ENCODE measurements at regions not wholly inside any gene's neighbourhood (a gene's known extent, or its start where the extent isn't known, plus 50 kb on each side); places are given as distances from the start of the nearest gene placed in this dataset.
"Not testable (repeated sequence)": the region's sequence is repeated elsewhere in the genome, so short reads cannot be mapped to it uniquely, and the experiment has no call there.

GRCh38 chr5:2381861-2382260 is 369.6 kb downstream of the IRX2 start:
- no peak for DNase-seq (ENCODE audit: low read depth in 2 of 2)

GRCh38 chr5:2381070-2381469 is 370.4 kb downstream of the IRX2 start:
- DNase-seq (ENCODE audit: low read depth in 2 of 2), result no peak

- DNase-seq (ENCODE audit: low read depth in 2 of 2), result no peak
Observed at GRCh38 chr5:2378976-2379375, 372.5 kb downstream of the IRX2 start.

GRCh38 chr5:2378108-2378507 is 373.4 kb downstream of the IRX2 start:
- no peak for DNase-seq (ENCODE audit: low read depth in 2 of 2)

GRCh38 chr5:2376486-2376885 is 375.0 kb downstream of the IRX2 start:
- no peak for DNase-seq (ENCODE audit: low read depth in 2 of 2)

GRCh38 chr5:2375757-2376250 is 375.7 kb downstream of the IRX2 start:
- DNase-seq (ENCODE audit: low read depth in 2 of 2), result no peak

GRCh38 chr5:2375291-2375690 is 376.2 kb downstream of the IRX2 start:
- DNase-seq (ENCODE audit: low read depth in 2 of 2), result no peak

- DNase-seq (ENCODE audit: low read depth in 2 of 2), result no peak
Observed at GRCh38 chr5:2374703-2375102, 376.8 kb downstream of the IRX2 start.

- DNase-seq (ENCODE audit: low read depth in 2 of 2), result no peak
Observed at GRCh38 chr5:2373631-2374030, 377.8 kb downstream of the IRX2 start.

- no peak for DNase-seq (ENCODE audit: low read depth in 2 of 2)
Observed at GRCh38 chr5:2371419-2371710, 380.1 kb downstream of the IRX2 start.

GRCh38 chr5:2370626-2371418 is 380.7 kb downstream of the IRX2 start:
- no peak for DNase-seq (ENCODE audit: low read depth in 2 of 2)

GRCh38 chr5:2369178-2369577 is 382.3 kb downstream of the IRX2 start:
- no peak for DNase-seq (ENCODE audit: low read depth in 2 of 2)

GRCh38 chr5:2366816-2367215 is 384.7 kb downstream of the IRX2 start:
- no peak for DNase-seq (ENCODE audit: low read depth in 2 of 2)

GRCh38 chr5:2357309-2357708 is 394.2 kb downstream of the IRX2 start:
- no peak for DNase-seq (ENCODE audit: low read depth in 2 of 2)

GRCh38 chr5:2355859-2356258 is 395.6 kb downstream of the IRX2 start:
- DNase-seq (ENCODE audit: low read depth in 2 of 2), result no peak

GRCh38 chr5:2353871-2354440 is 397.5 kb downstream of the IRX2 start:
- DNase-seq (ENCODE audit: low read depth in 2 of 2), result no peak

GRCh38 chr5:2353211-2353610 is 398.3 kb downstream of the IRX2 start:
- DNase-seq (ENCODE audit: low read depth in 2 of 2), result no peak

GRCh38 chr5:2352101-2352861 is 399.2 kb downstream of the IRX2 start:
- no peak for DNase-seq (ENCODE audit: low read depth in 2 of 2)

- not testable (repeated sequence) for DNase-seq (ENCODE audit: low read depth in 2 of 2)
Observed at GRCh38 chr5:2349768-2350167, 401.7 kb downstream of the IRX2 start.

- no peak for DNase-seq (ENCODE audit: low read depth in 2 of 2)
Observed at GRCh38 chr5:2338686-2339085, 412.8 kb downstream of the IRX2 start.

- DNase-seq (ENCODE audit: low read depth in 2 of 2), result no peak
Observed at GRCh38 chr5:2335733-2336515, 415.6 kb downstream of the IRX2 start.

GRCh38 chr5:2335125-2335732 is 416.2 kb downstream of the IRX2 start:
- DNase-seq (ENCODE audit: low read depth in 2 of 2), result no peak
